Keratinocyte (primary cell): ENCODE measurements at regions not wholly inside any gene's neighbourhood (a gene's known extent, or its start where the extent isn't known, plus 50 kb on each side); places are given as distances from the start of the nearest gene placed in this dataset.

Experiments
- EZH2 ChIP-seq: IDR thresholded peaks from one replicate; pipeline ENCODE4 v1.6.1; 2012; ENCODE audit warnings: inconsistent platforms, mild to moderate bottlenecking, low read length, moderate library complexity
- TF ChIP-seq, protein P1 (sequence below), 3 experiments: IDR thresholded peaks in 1 of 3; conservative IDR thresholded peaks in 1 of 3; optimal IDR thresholded peaks in 1 of 3; 2 replicates in 2 of 3; 3 replicates in 1 of 3; pipeline versions ENCODE3 to v1.5.1; 2011; ENCODE audit warnings: low read length in 3 of 3, mild to moderate bottlenecking in 3 of 3, moderate library complexity in 2 of 3, control low read depth in 1 of 3, inconsistent platforms in 1 of 3; ENCODE audit not compliant: insufficient read depth in 2 of 3; ENCODE audit errors: extremely low read depth in 1 of 3

DNA sequence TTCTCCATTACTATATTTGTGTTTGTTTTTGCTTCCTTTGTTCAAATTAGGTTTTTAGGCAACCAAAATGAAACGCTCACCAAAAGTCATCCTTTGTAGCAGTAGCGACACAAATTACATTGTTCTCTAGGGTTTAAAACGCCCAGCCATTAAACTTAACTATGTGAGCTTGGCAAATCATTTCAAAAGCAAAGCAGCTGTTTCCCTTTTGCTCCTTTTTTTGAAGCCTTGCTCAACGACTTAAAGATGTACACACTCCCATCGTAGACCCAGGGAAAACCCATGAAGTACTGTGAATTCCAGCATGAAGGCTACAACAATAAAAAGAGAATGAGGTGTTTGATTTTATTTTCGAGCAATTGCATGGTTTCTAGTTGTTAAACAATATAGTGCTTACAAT, 106.7 kb downstream of the RAP2A start:
- TF ChIP-seq, protein P1, sequence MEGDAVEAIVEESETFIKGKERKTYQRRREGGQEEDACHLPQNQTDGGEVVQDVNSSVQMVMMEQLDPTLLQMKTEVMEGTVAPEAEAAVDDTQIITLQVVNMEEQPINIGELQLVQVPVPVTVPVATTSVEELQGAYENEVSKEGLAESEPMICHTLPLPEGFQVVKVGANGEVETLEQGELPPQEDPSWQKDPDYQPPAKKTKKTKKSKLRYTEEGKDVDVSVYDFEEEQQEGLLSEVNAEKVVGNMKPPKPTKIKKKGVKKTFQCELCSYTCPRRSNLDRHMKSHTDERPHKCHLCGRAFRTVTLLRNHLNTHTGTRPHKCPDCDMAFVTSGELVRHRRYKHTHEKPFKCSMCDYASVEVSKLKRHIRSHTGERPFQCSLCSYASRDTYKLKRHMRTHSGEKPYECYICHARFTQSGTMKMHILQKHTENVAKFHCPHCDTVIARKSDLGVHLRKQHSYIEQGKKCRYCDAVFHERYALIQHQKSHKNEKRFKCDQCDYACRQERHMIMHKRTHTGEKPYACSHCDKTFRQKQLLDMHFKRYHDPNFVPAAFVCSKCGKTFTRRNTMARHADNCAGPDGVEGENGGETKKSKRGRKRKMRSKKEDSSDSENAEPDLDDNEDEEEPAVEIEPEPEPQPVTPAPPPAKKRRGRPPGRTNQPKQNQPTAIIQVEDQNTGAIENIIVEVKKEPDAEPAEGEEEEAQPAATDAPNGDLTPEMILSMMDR (optimal IDR thresholded peaks at IDR 0.05 in 1 of 3, IDR thresholded peaks at IDR 0.05 in 1 of 3, conservative IDR thresholded peaks at IDR 0.05 in 1 of 3; ENCODE audit: extremely low read depth in 1 of 3, insufficient read depth in 2 of 3, low read length in 3 of 3), result no peak
- TF ChIP-seq EZH2, result no peak
